K562 (cell line): ENCODE measurements at regions not wholly inside any gene's neighbourhood (a gene's known extent, or its start where the extent isn't known, plus 50 kb on each side); places are given as distances from the start of the nearest gene placed in this dataset.

ENCODE experiments used
- CREM ChIP-seq: IDR thresholded peaks from 2 replicates; pipeline ENCODE4 v1.6.1; 2014; ENCODE audit warnings: antibody characterized with exemption, low read depth
- CTBP1 ChIP-seq: fragments of 450-650 bp; IDR thresholded peaks from 2 replicates; pipeline ENCODE4 v1.6.1; 2016; ENCODE audit warnings: borderline replicate concordance
- DLX4 ChIP-seq: fragments of 250-450 bp; sonication (Bioruptor Pico); IDR thresholded peaks from 2 replicates; pipeline ENCODE4 v1.6.1; 2021; ENCODE audit warnings: mild to moderate bottlenecking
- E2F5 ChIP-seq: sonication (generic); formaldehyde crosslinking; IDR thresholded peaks from 2 replicates; pipeline ENCODE4 v1.8.0; 2022; ENCODE audit warnings: mild to moderate bottlenecking, missing genetic modification reagents
- EP300 ChIP-seq: IDR thresholded peaks from 2 replicates; pipeline ENCODE4 v1.6.1; 2012; ENCODE audit warnings: low read length, improper control_type of control experiment
- ETV6 ChIP-seq, 3 experiments: fragments of 150-350 bp in 1 of 3; sonication (generic) in 1 of 3; formaldehyde crosslinking in 1 of 3; IDR thresholded peaks; 2 replicates each; pipeline versions ENCODE4 v1.6.1 to v1.8.0; 2014 to 2022; ENCODE audit warnings: borderline replicate concordance in 2 of 3, low read depth in 2 of 3, antibody characterized with exemption in 1 of 3, low read length in 1 of 3, mild to moderate bottlenecking in 1 of 3, missing genetic modification reagents in 1 of 3
- HDGF ChIP-seq: fragments of 450-650 bp; IDR thresholded peaks from 2 replicates; pipeline ENCODE4 v1.6.1; 2016
- KDM5B ChIP-seq: fragments of 200-600 bp; sonication (generic); IDR thresholded peaks from 2 replicates; pipeline ENCODE4 v1.6.1; 2012; ENCODE audit warnings: low read depth, mild to moderate bottlenecking, moderate library complexity, low read length, control low read depth, inconsistent platforms; ENCODE audit not compliant: insufficient replicate concordance
- MAZ ChIP-seq, 2 experiments: fragments of 450-650 bp in 1 of 2; sonication (generic) in 1 of 2; formaldehyde crosslinking; IDR thresholded peaks in 1 of 2; conservative IDR thresholded peaks in 1 of 2; 2 replicates each; pipeline versions ENCODE4 v1.4.0 to v1.5.0; 2020; ENCODE audit warnings: mild to moderate bottlenecking in 1 of 2, missing genetic modification reagents in 1 of 2
- MTA3 ChIP-seq: fragments of 450-650 bp; formaldehyde crosslinking; IDR thresholded peaks from 2 replicates; pipeline ENCODE4 v1.6.1; 2017; ENCODE audit warnings: mild to moderate bottlenecking, borderline replicate concordance
- NKRF ChIP-seq: fragments of 450-650 bp; IDR thresholded peaks from 2 replicates; pipeline ENCODE4 v1.6.1; 2016; ENCODE audit warnings: borderline replicate concordance
- RNF219 ChIP-seq: fragments of 250-450 bp; sonication (Bioruptor Pico); IDR thresholded peaks from 2 replicates; pipeline ENCODE4 v1.5.0; 2022; ENCODE audit warnings: mild to moderate bottlenecking
- SMARCC2 ChIP-seq: fragments of 450-650 bp; IDR thresholded peaks from 2 replicates; pipeline ENCODE4 v1.6.1; 2017; ENCODE audit warnings: antibody characterized with exemption, moderate library complexity, mild to moderate bottlenecking, low read depth
- SMARCE1 ChIP-seq: fragments of 450-650 bp; IDR thresholded peaks from 2 replicates; pipeline ENCODE4 v1.7.1; 2016; ENCODE audit warnings: mild to moderate bottlenecking
- TCF7L2 ChIP-seq: fragments of 150-350 bp; IDR thresholded peaks from 2 replicates; pipeline ENCODE4 v1.6.1; 2016; ENCODE audit warnings: low read depth, mild to moderate bottlenecking, low read length, moderate library complexity
- TEAD2 ChIP-seq: fragments of 450-650 bp; IDR thresholded peaks from 2 replicates; pipeline ENCODE4 v1.6.1; 2016; ENCODE audit warnings: missing genetic modification characterization, control low read depth, missing compliant biosample characterization
- TFE3 ChIP-seq: fragments of 450-650 bp; formaldehyde crosslinking; IDR thresholded peaks from 2 replicates; pipeline ENCODE4 v1.4.0; 2020; ENCODE audit warnings: mild to moderate bottlenecking, mixed read lengths
- ZNF134 ChIP-seq: fragments of 250-450 bp; sonication (Bioruptor Pico); conservative IDR thresholded peaks from 2 replicates; pipeline ENCODE4 v1.4.0; 2020
- ZNF41 ChIP-seq: fragments of 250-450 bp; sonication (Bioruptor Pico); conservative IDR thresholded peaks from 2 replicates; pipeline ENCODE4 v1.4.0; 2020; ENCODE audit warnings: mild to moderate bottlenecking
- ZNF444 ChIP-seq: fragments of 250-450 bp; sonication (Bioruptor Pico); IDR thresholded peaks from 2 replicates; pipeline ENCODE4 v1.4.0; 2020; ENCODE audit warnings: mild to moderate bottlenecking, moderate library complexity
- ZNF76 ChIP-seq: fragments of 250-450 bp; sonication (Bioruptor Pico); IDR thresholded peaks from 2 replicates; pipeline ENCODE4 v1.4.0; 2020; ENCODE audit warnings: mild to moderate bottlenecking, moderate library complexity, borderline replicate concordance

GRCh38 chr17:27956601-27957445 is 63.7 kb upstream of the LYRM9 start (continued):
- no peak for TF ChIP-seq DLX4 (CRISPR knock-in tag)
- TF ChIP-seq ZNF76, result no peak
- TF ChIP-seq RNF219 (CRISPR knock-in tag), result no peak
- TF ChIP-seq MAZ (CRISPR knock-in tag; conservative IDR thresholded peaks at IDR 0.05 in 1 of 2, IDR thresholded peaks at IDR 0.05 in 1 of 2), result peak; percentile 55 to 97; a peak in 2 of 4 replicates
- no peak for TF ChIP-seq TFE3
- no peak for TF ChIP-seq TEAD2 (tag)
- TF ChIP-seq SMARCE1, result peak; percentile 61
- TF ChIP-seq CTBP1, result peak; percentile 92
- no peak for TF ChIP-seq TCF7L2
- no peak for TF ChIP-seq E2F5 (CRISPR knock-in tag)
- TF ChIP-seq ETV6 (IDR thresholded peaks at IDR 0.05; ENCODE audit: borderline replicate concordance in 1 of 2, low read depth in 2 of 2, low read length in 1 of 2), result no peak
- no peak for TF ChIP-seq ETV6 (CRISPR knock-in tag; IDR thresholded peaks at IDR 0.05; ENCODE audit: borderline replicate concordance)
- no peak for TF ChIP-seq MTA3
- no peak for TF ChIP-seq SMARCC2
- TF ChIP-seq ZNF134, result no peak
- TF ChIP-seq CREM, result no peak
- TF ChIP-seq EP300, result peak; percentile 46; the same call in 1 of the 2 replicates
- no peak for TF ChIP-seq HDGF
- no peak for TF ChIP-seq ZNF444 (CRISPR knock-in tag)
- TF ChIP-seq KDM5B, result no peak
- TF ChIP-seq ZNF41 (CRISPR knock-in tag), result no peak
- no peak for TF ChIP-seq NKRF
